Lower leg skin (tissue), 3 donors: ENCODE measurements at regions not wholly inside any gene's neighbourhood (a gene's known extent, or its start where the extent isn't known, plus 50 kb on each side); places are given as distances from the start of the nearest gene placed in this dataset.

Experiments
- POLR2A ChIP-seq, 2 donors: fragments of 450-650 bp; IDR thresholded peaks; one replicate each; pipeline ENCODE4 v1.6.1; 2016 to 2017; ENCODE audit warnings: antibody characterized with exemption in 2 of 2, mild to moderate bottlenecking in 1 of 2, moderate library complexity in 1 of 2
- TF ChIP-seq, protein P1 (sequence below), 3 donors: fragments of 450-650 bp; IDR thresholded peaks; one replicate each; pipeline ENCODE4 v1.5.1; 2016; ENCODE audit warnings: antibody characterized with exemption in 3 of 3, mild to moderate bottlenecking in 3 of 3, moderate library complexity in 2 of 3

DNA sequence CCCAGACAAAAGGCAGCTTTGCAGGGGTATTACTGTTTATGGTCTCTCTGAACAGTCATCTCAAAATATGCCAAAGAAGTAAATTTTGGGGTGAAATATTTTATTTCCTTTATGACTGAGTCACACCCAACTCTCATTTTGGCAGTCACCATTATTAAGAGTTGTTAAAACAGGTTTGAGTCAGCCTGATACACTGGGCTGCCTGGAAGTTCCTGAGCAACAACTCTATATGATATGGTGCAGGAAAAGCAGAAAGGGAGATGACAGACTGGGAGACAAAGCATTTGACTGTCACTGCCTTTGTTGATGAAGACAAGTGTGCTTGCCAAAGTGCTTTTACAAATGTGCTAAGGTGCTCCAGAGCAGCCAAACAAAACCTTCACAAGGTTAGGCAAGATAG lies 1263.5 kb downstream of the PCDH7 start:
- TF ChIP-seq, protein P1, sequence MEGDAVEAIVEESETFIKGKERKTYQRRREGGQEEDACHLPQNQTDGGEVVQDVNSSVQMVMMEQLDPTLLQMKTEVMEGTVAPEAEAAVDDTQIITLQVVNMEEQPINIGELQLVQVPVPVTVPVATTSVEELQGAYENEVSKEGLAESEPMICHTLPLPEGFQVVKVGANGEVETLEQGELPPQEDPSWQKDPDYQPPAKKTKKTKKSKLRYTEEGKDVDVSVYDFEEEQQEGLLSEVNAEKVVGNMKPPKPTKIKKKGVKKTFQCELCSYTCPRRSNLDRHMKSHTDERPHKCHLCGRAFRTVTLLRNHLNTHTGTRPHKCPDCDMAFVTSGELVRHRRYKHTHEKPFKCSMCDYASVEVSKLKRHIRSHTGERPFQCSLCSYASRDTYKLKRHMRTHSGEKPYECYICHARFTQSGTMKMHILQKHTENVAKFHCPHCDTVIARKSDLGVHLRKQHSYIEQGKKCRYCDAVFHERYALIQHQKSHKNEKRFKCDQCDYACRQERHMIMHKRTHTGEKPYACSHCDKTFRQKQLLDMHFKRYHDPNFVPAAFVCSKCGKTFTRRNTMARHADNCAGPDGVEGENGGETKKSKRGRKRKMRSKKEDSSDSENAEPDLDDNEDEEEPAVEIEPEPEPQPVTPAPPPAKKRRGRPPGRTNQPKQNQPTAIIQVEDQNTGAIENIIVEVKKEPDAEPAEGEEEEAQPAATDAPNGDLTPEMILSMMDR (IDR thresholded peaks at IDR 0.05), result no peak
- TF ChIP-seq POLR2A (IDR thresholded peaks at IDR 0.05), result no peak
